SKM-1 treated with dmso at 0.1 percent for 144 hours (cell line): ENCODE measurements at regions not wholly inside any gene's neighbourhood (a gene's known extent, or its start where the extent isn't known, plus 50 kb on each side); places are given as distances from the start of the nearest gene placed in this dataset.

Experiments used
- DNase-seq: peaks from one replicate; lab custom pipeline; 2025; ENCODE audit not compliant: unreplicated experiment; lab: John Stamatoyannopoulos, UW

DNA sequence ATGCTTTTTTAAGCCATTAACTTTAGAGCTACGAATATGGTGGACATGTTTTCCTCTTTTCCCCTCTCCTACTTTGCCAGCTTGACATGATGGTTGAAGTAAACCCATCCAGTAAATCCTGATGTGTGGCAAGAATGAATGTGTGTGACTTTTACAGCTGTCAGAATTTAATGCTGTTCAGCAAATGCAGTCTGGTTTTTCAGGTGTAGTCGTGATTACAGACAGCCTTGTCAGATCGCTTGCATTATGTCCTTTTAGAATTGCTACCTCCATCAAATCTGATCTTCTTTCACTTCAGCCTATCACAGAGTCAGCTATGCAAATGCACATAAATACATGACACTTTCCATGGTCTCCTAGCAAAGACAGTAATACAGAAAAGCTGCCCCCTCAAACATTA is 278.5 kb downstream of the FBXO15 start:
- DNase-seq: no peak

DNA sequence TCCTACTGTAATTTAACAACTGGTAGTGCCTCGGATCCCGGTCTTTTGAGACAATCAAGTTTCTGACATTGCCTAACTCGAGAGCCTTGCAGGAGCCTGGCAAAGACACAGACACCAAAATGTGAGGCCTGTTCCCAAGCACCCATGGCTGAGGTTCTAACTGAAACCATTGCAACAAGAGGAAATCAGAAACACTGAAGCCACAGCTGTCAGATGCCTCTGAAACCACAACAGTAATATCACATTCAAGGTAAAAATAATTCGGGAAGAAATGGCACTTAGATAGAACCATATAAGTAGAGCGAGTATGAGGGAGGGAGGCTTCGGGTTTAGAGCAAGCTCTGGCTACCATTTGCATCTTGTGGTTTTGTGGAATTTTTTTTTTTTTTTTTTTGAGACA is 285.9 kb downstream of the FBXO15 start:
- DNase-seq: no peak

DNA sequence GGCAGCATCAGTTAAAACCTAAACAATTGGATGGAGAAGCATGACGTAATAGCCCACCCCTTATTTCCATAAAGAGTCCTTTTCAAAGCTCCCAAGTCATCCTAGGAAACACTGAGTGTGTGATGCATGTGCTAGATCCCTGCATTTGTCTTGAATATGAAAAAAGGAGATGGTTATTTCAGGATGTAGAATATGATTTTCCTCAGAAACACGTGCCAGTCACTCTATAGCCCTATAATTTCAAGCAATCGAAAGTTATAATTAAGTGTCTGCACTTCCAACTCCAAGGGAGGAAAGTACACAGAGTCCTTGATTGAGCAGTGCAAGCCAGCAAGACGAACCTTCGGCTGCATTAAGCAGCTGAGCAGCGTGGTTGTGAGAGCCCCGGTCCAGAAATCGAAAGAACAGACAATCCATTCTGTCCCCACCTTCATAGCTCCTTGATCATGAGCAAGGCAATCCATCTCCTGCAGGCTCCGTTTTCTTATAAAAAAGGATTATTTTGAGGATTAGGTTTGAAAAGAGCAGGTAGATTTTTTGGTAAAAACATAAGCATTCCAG is 287.7 kb downstream of the FBXO15 start:
- no peak for DNase-seq

DNA sequence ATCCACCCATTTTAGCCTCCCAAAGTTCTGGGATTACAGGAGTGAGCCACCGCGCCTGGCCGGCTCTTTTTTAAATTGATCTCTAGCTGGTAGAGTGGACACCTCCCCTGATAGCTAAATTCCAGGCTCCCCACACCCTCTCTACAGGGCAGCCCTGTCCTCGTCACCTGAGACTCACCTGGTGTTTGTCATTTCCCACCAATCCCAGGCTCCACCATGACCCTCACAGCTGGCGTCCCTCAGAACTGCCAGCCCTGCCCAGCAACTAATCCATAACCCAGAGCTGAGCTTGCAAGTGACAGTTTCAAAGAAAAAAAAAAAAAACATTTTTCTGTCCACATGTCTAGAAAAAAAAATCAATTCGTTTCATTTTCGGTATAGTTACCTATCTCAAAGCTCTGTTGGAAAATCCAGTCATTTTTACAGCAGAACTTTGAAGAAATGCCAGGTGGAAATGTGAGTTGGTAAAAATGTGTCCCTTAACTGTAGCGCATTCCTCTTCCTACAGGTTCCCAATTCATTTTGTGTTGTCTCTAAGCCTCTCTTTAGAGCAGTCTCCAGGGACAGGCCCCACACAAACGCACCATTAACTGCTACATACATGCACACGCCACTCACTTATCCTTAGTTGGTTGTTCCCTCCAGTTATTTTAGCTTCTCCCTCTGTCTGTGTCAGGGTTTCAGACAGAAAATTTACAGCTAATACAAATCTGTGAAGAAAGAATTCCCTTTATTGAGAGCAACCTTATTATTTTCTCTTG is 294.7 kb downstream of the FBXO15 start:
- no peak for DNase-seq

DNA sequence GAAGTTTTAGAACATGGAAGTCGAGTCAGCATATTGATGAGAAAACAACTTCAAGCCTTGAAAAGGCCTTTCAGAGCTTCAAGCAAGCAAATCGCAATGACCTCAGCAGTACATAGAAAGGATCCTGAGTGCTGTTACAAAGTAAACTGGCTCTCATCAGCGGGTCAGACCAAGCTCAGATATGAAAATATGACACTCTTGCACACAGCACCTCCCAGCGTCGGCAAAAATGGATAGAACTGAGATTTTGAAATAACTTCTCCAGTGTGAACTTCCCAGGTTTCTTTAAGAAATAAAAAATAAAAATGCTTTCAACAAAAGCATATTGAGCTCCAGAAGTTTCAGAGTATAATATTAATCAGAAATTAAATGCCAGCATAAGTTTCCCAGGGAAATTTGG is 296.9 kb downstream of the FBXO15 start:
- no peak for DNase-seq

DNA sequence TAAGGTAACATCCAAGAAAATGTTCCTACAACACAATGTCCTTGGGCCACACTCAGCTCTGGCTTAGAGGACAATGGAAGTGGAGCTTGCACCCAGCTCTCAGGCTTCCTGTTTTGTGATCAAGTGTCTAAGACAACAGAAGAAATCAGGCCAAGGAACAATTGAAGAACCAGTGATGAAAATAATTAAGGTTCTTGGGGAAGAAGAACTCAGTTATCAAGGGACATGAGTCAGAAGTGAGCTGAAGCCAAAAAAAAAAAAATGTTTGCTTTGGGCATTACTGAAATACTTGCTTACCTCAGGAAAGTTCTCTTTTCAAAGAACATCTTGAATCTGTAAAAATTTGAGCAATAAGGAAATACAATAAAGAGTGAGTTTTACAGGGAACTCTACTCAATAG is 299.0 kb downstream of the FBXO15 start:
- DNase-seq: no peak

DNA sequence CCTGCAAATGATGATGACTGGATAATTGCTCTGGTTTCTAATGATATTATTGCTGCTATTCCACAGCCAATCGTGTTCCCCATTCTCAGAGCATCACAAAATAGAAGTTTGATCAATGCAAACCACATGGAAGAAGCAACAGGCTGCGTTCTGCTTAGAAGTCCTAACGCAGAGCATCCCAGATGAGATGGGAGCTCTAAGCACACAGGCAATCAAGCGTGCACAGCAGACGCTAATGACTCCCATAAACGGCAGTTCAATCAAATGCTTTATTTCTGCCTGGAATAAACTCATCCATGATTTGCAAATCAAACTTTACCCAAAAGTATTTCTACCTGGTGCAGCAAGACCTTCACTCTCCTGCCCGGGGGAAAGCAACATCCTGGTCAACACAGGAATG is 304.2 kb downstream of the FBXO15 start:
- DNase-seq: no peak

DNA sequence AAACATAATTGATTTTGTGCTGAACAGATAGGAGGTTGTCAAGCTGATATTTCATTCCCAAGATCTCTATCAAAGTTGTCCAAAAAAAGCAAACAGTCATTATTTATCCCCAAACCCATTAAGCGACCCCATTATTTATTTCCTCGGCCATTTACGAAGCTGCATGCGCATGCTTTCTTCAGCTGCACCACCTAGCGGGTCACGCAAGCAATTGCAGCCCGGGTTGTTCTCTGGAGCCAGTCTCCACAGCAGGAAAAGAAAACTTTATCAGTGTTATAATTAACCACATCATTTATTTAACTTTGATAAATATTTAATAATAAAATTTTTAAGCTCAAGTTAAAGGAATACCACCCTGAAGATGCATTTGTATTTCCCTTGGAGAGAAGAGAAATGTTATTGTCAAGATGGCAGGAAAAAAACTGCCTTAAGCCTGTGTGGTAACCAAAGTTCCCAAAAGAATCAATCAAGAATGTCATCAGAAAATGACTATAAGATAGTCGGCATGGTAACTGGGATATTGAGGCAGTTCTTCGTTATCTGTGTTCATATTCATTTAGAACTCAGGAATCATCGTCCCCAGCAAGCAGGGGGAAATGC is 304.7 kb downstream of the FBXO15 start:
- DNase-seq: peak; percentile 7

DNA sequence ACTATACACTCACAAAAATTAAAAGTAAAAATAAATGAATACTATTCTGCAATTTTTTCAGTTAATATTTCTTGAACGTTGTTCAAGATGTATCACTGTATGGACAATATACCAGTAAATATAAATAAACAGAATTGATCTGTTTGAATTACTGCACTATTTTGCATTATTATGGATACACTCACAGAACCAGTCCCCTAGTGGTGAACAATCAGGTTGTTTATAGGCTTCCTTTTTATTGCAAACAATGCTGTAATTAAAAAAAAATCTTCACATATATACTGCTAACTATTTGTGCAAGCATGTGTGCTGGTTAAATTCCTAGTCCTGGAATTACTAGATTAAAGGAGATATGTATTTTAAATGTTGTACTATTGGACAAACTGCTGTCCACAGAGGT is 306.0 kb downstream of the FBXO15 start:
- DNase-seq: no peak

DNA sequence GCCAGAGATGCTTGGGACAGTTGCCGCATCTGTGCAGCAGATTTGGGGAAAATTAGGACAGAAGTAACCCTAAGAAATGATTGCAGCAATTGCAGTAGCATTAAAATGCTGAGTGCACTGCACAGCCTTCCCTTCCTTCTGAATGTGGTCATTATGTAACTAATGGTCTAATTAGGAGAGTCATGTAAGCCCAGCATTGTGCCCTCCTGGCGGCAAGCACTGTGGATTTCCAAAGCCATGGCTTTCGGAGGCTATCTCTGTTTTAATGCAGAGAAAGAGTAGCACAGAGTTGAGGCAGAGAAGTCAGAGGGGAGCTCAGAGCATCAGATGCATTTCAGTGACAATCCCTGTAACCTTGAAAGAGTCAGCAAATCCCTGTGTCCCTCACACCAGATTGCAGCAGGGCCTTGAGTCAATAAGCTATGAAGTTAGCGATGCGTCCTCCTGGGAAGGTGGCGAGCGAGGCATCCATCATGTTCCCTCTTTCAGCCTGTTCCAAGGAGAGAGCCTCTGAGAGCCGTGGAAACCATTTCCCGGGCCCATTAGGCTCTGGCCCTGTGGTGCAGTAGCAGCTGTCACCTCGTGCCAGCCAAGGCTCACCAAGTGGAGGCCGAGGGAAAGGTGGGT is 307.2 kb downstream of the FBXO15 start:
- DNase-seq: no peak

DNA sequence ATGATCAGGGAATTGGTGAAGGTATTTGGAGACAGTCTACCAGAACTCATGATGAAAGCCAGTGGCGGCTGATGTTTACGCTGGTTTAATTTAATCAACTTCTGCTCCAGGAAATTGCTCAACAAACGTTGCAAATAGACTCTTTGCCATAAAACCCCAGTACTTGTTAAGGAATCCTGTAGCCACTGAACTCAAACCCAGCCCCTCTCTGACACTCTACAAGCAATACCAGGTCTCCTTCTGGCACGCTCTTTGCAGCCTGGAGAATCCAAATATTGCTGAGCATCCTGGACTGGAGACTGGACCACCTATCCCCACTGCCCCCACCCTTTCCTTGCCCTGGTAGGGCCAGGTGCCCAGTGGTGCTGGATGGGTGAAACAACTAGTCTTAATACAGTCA is 308.2 kb downstream of the FBXO15 start:
- DNase-seq: no peak

DNA sequence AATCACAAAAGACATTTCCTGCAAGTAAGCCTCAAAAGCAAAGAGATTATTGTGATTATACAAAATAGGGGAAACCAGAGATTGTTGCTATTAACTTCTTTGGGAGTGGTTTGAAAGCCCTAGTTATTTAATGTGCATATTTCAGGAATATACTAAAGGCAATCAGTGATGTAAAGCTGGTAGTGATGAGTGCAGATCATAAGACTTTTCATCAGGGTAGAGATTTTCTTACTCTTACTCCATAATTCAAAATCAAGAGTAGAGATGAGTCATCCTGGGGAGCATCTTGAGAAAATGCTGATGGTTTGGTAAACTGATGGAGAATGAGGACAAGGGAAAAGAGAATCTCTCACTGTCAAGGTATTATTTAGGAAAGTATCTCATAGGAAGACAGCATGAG is 309.5 kb downstream of the FBXO15 start:
- no peak for DNase-seq

DNA sequence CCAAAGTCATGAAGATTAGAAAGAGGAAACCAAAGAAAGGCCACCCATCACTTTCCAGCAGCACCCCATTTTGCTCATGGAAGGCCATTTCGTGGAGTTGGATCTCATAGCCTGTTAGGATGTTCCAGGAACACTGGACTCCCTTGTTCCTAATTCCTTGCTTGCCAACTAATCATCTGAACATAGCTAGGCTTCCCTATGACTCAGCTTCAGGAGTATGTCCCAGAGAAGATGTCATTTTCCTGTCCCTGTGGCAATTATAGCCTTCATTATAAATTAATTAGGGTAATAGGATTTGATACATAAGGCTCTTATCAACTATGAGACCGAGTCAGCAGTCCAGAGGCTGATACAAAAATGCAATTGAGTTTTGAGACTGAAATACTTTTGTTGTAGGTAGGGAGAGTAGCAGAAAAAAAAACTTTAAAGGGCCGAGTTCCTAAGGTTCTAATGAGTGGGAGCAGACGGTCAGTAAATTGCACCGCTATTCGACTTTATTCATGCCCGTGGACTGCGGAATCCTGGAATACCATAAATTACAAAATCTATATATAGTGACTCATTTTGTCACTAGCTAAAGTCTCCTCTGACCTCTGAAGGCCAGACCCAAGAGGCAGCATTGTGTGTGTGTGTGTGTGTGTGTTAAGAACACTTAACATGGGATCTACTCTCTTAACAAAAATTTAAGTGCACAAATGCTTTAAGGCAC is 311.8 kb downstream of the FBXO15 start:
- no peak for DNase-seq

DNA sequence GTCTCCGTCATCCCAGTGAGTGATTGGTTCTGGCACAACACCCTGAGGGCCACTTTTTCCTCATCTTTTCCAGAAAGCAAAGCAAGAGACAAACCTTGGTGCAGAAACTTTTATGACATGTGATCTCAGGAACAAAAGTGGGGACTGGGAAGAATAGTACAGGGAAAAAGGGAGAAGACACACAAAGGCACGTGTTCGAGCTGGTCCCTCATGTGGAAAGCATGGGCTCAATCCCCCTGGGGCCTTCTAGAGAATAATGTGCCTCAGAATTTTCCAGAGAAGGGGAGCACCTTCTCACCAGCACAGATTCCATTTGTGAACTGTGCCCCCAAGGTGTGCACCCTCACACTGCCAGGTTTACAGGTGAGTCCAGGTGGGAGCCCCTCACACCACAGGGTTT is 312.6 kb downstream of the FBXO15 start:
- no peak for DNase-seq

DNA sequence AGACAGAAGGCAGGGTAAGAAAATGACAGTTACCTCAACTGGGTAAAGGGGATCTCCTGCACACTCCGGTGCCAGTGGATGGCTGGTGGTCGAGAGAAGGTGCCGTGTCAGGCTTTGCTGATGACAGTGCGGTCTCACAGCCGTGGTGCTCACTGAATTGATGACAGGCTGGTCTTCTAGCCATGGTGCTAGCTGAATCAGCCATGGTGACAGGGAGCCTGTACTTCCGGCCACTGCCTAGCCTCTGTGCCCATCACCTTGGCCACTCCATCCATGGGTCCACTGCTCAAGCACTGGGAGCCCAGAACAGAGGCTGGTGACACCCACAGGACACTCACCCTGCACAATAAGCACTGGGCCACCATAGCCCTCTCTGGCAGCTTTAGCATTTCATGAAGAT is 315.9 kb downstream of the FBXO15 start:
- DNase-seq: no peak

DNA sequence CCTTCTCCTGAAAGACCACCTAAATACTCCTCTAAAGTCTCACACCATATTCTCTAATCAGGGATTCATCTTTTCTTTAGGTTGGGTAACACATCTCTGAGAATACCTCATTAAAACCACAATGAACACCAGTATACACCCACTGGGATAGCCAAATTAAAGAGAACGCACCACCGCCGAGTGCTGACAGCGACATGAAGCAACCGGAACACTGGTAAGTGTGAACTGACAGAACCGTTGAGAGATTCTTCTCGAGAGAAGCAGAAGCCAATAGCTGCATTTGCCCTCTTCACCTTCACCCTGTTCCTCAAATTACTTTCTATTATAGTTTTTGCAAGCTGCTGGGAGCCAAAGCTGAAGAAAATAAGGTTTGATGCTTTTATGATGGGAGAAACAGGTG is 318.5 kb downstream of the FBXO15 start:
- no peak for DNase-seq

DNA sequence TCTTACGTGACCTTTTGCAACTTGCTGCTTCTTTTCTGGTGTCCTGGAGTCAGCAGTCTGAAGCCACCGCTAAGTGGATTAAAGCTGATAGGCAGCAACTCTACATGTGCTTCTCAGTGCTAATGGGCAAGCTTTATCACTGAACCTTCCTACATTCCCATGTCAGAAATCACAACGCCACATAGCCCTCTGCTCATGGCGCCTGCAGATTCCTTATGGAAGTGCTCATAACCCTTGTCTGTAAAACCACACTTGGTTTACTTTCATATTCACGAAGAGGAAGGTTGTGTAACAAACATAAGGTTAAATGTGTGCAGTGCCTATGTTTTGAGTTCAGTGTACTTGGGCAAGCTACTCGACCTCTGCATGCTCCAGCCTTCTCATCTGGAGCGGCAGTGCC is 319.8 kb downstream of the FBXO15 start:
- no peak for DNase-seq

DNA sequence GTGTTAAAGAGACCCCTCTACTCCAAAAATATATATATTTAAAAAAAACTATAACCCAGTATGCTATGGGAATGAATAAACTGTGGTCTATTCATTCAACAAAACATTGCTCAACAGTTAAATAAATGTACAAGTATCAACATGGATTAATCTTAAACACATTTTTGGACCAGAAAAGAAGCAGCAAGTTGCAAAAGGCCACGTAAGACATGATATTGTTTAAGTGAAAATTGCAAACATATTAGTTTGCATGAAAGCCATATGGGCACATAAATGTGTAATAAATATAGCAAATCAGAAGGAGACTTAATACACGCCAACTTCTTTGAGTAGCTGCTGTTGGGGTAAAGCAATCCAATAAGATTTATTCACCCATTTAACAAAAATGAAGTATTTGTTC is 321.5 kb downstream of the FBXO15 start:
- DNase-seq: no peak

DNA sequence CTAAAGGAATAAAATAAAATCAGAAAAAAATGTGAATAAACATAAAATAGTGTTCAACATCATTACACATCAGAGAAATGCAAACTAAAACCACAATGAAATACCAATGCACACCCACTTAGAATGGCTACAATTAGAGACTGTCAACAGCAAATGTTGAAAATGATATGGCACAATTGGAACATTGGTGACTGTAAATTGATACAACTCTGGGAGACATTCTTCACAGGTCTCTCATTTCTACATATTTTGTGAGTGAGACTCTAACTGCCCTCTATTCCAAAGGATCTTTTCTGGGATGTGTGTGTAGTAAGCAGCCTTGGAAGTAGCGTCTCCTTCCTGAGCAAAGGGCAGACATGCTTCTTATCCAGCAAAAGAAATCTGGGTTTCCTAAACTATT is 323.0 kb downstream of the FBXO15 start:
- DNase-seq: no peak

DNA sequence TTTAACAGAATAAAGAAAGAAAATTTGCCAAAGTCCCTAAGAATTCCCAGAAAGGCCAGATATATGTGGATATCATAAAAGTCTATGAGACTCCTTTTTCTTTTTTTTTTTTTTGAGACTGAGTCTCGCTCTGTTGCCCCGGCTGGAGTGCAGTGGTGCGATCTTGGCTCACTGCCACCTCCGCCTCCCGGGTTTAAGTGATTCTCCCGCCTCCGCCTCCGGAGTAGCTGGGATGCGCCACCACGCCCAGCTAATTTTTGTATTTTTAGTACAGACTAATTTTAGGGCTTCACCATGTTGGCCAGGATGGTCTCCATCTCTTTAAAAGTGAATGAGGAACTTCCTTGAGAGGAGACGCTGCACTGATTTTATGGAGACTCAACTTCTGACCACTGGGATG is 335.2 kb downstream of the FBXO15 start:
- no peak for DNase-seq

DNA sequence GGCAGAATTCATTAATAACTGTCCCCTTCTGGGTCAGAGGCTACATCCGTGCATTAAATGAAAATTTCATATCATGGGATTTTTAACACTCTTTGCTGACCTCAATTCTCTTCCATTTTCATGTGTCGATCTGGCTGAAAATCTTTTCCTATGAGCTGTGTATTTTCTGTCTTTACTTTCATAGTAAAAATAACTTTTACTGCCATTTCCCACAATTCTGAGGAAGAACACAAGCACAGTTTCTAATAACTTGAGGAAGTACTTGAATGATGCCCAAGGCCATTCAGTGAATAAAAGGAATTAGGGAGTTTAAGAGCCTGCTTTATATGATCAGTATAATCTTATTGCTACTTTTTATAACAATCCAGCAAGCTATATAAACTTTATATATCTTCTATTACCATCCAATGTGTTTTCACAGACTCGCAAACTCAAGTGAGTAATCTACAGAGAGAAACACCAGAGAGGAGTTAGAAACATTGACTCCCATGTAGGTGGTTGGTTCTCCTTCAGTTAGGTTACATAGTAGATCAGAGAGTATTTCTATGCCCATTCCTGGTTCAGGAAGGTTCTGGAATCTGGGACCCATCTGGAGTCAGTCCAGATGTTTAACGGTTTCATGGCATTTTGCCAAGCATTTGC is 340.0 kb downstream of the FBXO15 start:
- DNase-seq: no peak
